SK-N-SH (cell line): ENCODE measurements at regions not wholly inside any gene's neighbourhood (a gene's known extent, or its start where the extent isn't known, plus 50 kb on each side); places are given as distances from the start of the nearest gene placed in this dataset.

ENCODE experiments used
- CTCF ChIA-PET: fragments of 300-600, 350-600 bp; formaldehyde crosslinking; extraction: SDS; loops from one replicate; lab custom pipeline; 2021; lab: Yijun Ruan, JAX
- POLR2A ChIA-PET: fragments of 350-600 bp; sonication (Branson Sonifier 250); formaldehyde crosslinking; extraction: SDS; loops from one replicate; lab custom pipeline; 2020; ENCODE audit warnings: antibody characterized with exemption, inconsistent platforms; lab: Yijun Ruan, JAX
- DNase-seq: peaks from one replicate; pipeline ENCODE4 v3.0.0; 2012
- H2AFZ ChIP-seq: fragments of 200-600 bp; sonication (generic); 2 replicates; pipeline ENCODE4 v1.8.1; 2016; ENCODE audit warnings: antibody characterized with exemption, mild to moderate bottlenecking, low read depth
- H3F3A ChIP-seq: fragments of 200-600 bp; sonication (generic); replicated peaks from 2 replicates; pipeline ENCODE3; 2016; ENCODE audit warnings: antibody characterized with exemption, mild to moderate bottlenecking; ENCODE audit not compliant: insufficient read depth
- H3K27ac ChIP-seq, 2 experiments: fragments of 200-500 bp in 1 of 2; fragments of 200-600 bp in 1 of 2; sonication (Bioruptor generic) in 1 of 2; sonication (generic), shearing (Covaris generic) in 1 of 2; 2 replicates each; pipeline versions ENCODE4 v1.5.1 to v1.6.1; 2014 to 2016; ENCODE audit warnings: low read depth in 2 of 2, inconsistent platforms in 1 of 2, low read length in 1 of 2, mild to moderate bottlenecking in 1 of 2, mixed read lengths in 1 of 2
- H3K27me3 ChIP-seq: fragments of 200-600 bp; sonication (generic), shearing (Covaris generic); 2 replicates; pipeline ENCODE4 v1.6.1; 2016; ENCODE audit warnings: mixed run types; ENCODE audit not compliant: insufficient read depth
- H3K36me3 ChIP-seq, 2 experiments: fragments of 200-500 bp in 1 of 2; fragments of 200-600 bp in 1 of 2; sonication (Bioruptor generic) in 1 of 2; sonication (generic) in 1 of 2; replicated peaks in 1 of 2; 2 replicates each; pipeline versions ENCODE3 to v1.5.1; 2014 to 2016; ENCODE audit warnings: low read length in 1 of 2, mild to moderate bottlenecking in 1 of 2; ENCODE audit not compliant: insufficient read depth in 2 of 2, control insufficient read depth in 1 of 2
- H3K4me1 ChIP-seq, 2 experiments: fragments of 200-500 bp in 1 of 2; fragments of 200-600 bp in 1 of 2; sonication (Bioruptor generic) in 1 of 2; sonication (generic), shearing (Covaris generic) in 1 of 2; 2 replicates each; pipeline versions ENCODE4 v1.5.1 to v1.6.1; 2014 to 2016; ENCODE audit warnings: low read depth in 1 of 2, low read length in 1 of 2, mixed run types in 1 of 2; ENCODE audit not compliant: insufficient read depth in 2 of 2, control insufficient read depth in 1 of 2
- H3K4me2 ChIP-seq: fragments of 200-600 bp; sonication (generic), shearing (Covaris generic); 2 replicates; pipeline ENCODE4 v1.6.1; 2017; ENCODE audit warnings: mixed run types
- H3K4me3 ChIP-seq, 2 experiments: fragments of 200-500 bp in 1 of 2; fragments of 200-600 bp in 1 of 2; sonication (Bioruptor generic) in 1 of 2; sonication (generic), shearing (Covaris generic) in 1 of 2; 2 replicates each; pipeline versions ENCODE4 v1.5.1 to v1.8.1; 2014 to 2016; ENCODE audit warnings: low read depth in 2 of 2, inconsistent platforms in 1 of 2, low read length in 1 of 2, mild to moderate bottlenecking in 1 of 2, mixed read lengths in 1 of 2, moderate library complexity in 1 of 2
- H3K79me2 ChIP-seq: fragments of 200-600 bp; sonication (generic); 2 replicates; pipeline ENCODE4 v1.8.1; 2017; ENCODE audit warnings: mild to moderate bottlenecking; ENCODE audit not compliant: insufficient read depth
- H3K9ac ChIP-seq: fragments of 200-600 bp; sonication (generic); 2 replicates; pipeline ENCODE4 v1.6.1; 2017; ENCODE audit warnings: mixed run types
- H3K9me2 ChIP-seq: fragments of 200-600 bp; sonication (generic); 2 replicates; pipeline ENCODE4 v1.6.1; 2017; ENCODE audit warnings: mixed run types
- H3K9me3 ChIP-seq: fragments of 200-600 bp; sonication (generic); 2 replicates; pipeline ENCODE4 v1.6.1; 2017; ENCODE audit warnings: mixed run types, mild to moderate bottlenecking, moderate library complexity
- H4K20me1 ChIP-seq: fragments of 200-600 bp; sonication (generic); 2 replicates; pipeline ENCODE4 v1.6.1; 2017; ENCODE audit warnings: mild to moderate bottlenecking, mixed run types; ENCODE audit not compliant: insufficient read depth
- CHD2 ChIP-seq: fragments of 150-350 bp; IDR thresholded peaks from 2 replicates; pipeline ENCODE4 v1.6.1; 2018; ENCODE audit warnings: low read length; ENCODE audit not compliant: partially characterized antibody
- CTCF ChIP-seq: fragments of 200-600 bp; sonication (generic); IDR thresholded peaks from 2 replicates; pipeline ENCODE4 v1.6.1; 2017; ENCODE audit warnings: antibody characterized with exemption, mild to moderate bottlenecking, moderate library complexity
- ELF1 ChIP-seq: IDR thresholded peaks from 2 replicates; pipeline ENCODE4 v1.4.0; 2012
- EP300 ChIP-seq, 2 experiments: IDR thresholded peaks; 2 replicates each; pipeline versions ENCODE4 v1.4.0 to v1.6.1; 2012; ENCODE audit warnings: borderline replicate concordance in 1 of 2, low read depth in 1 of 2, low read length in 1 of 2
- EZH2phosphoT487 ChIP-seq: fragments of 200-600 bp; sonication (generic); IDR thresholded peaks from 2 replicates; pipeline ENCODE4 v1.6.1; 2017; ENCODE audit warnings: low read depth, mixed run types, mild to moderate bottlenecking, antibody characterized with exemption, moderate library complexity, borderline replicate concordance
- FOSL2 ChIP-seq: IDR thresholded peaks from 2 replicates; pipeline ENCODE4 v1.4.0; 2012; ENCODE audit warnings: low read depth, mild to moderate bottlenecking, moderate library complexity, borderline replicate concordance
- FOXJ3 ChIP-seq: sonication (generic); formaldehyde crosslinking; IDR thresholded peaks from 2 replicates; pipeline ENCODE4 v1.5.1; 2020; ENCODE audit warnings: mild to moderate bottlenecking, missing genetic modification reagents
- FOXM1 ChIP-seq: IDR thresholded peaks from 2 replicates; pipeline ENCODE4 v1.4.0; 2012; ENCODE audit warnings: low read depth, mild to moderate bottlenecking
- GABPA ChIP-seq: IDR thresholded peaks from 2 replicates; pipeline ENCODE4 v1.4.0; 2012; ENCODE audit warnings: low read depth, mild to moderate bottlenecking
- JUND ChIP-seq: IDR thresholded peaks from 2 replicates; pipeline ENCODE4 v1.4.0; 2012
- MXI1 ChIP-seq: IDR thresholded peaks from 2 replicates; pipeline ENCODE4 v1.6.1; 2012; ENCODE audit warnings: mild to moderate bottlenecking, low read depth, low read length, improper control_type of control experiment
- NFIC ChIP-seq: IDR thresholded peaks from 2 replicates; pipeline ENCODE4 v1.4.0; 2012; ENCODE audit warnings: borderline replicate concordance
- POLR2AphosphoS5 ChIP-seq: IDR thresholded peaks from 2 replicates; pipeline ENCODE4 v1.6.1; 2012; ENCODE audit warnings: low read depth, low read length
- RCOR1 ChIP-seq: fragments of 150-350 bp; IDR thresholded peaks from 2 replicates; pipeline ENCODE4 v1.6.1; 2017; ENCODE audit warnings: antibody characterized with exemption, low read length
- RXRA ChIP-seq: IDR thresholded peaks from 2 replicates; pipeline ENCODE4 v1.4.0; 2012; ENCODE audit warnings: low read depth, mild to moderate bottlenecking, borderline replicate concordance
- SIN3A ChIP-seq: IDR thresholded peaks from 2 replicates; pipeline ENCODE4 v1.6.1; 2012; ENCODE audit warnings: low read depth, mild to moderate bottlenecking, low read length, moderate library complexity, borderline replicate concordance
- SMC3 ChIP-seq: IDR thresholded peaks from 2 replicates; pipeline ENCODE4 v1.6.1; 2012; ENCODE audit warnings: low read depth, low read length, improper control_type of control experiment
- TAF1 ChIP-seq: IDR thresholded peaks from 2 replicates; pipeline ENCODE4 v1.6.1; 2012; ENCODE audit warnings: low read depth, mild to moderate bottlenecking, low read length, moderate library complexity, borderline replicate concordance
- TEAD4 ChIP-seq: IDR thresholded peaks from 2 replicates; pipeline ENCODE4 v1.4.0; 2012; ENCODE audit warnings: mild to moderate bottlenecking, borderline replicate concordance; ENCODE audit not compliant: insufficient read depth
- USF2 ChIP-seq: fragments of 150-350 bp; IDR thresholded peaks from 2 replicates; pipeline ENCODE4 v1.6.1; 2017; ENCODE audit warnings: antibody characterized with exemption, low read length, low read depth, borderline replicate concordance
- WGBS: methylation state at CpG from one replicate; pipeline ENCODE4 v1.1.6; 2017; ENCODE audit warnings: low lambda C conversion rate; 5-methylcytosine and 5-hydroxymethylcytosine counted together
- TF ChIP-seq, protein P1 (sequence below): IDR thresholded peaks from 2 replicates; pipeline ENCODE4 v1.6.1; 2012; ENCODE audit warnings: mild to moderate bottlenecking, low read depth, low read length, moderate library complexity
- TF ChIP-seq, protein P2 (sequence below): IDR thresholded peaks from 2 replicates; pipeline ENCODE4 v1.4.0; 2012; ENCODE audit warnings: low read depth

GRCh38 chr7:46322937-46323336 is 401.9 kb upstream of the IGFBP3 start:
- POLR2A ChIA-PET, result no interaction called here
- H2AFZ ChIP-seq, result no peak overlapping the region
- no peak overlapping the region for H3K9ac ChIP-seq
- no peak overlapping the region for H3K27ac ChIP-seq
- no peaks in the 10 kb centered on the region for H4K20me1 ChIP-seq
- H3K4me2 ChIP-seq, result no peak overlapping the region
- no peaks in the 10 kb centered on the region for H3K9me3 ChIP-seq
- no peaks in the 10 kb centered on the region for H3K36me3 ChIP-seq
- WGBS, result 80% methylated on average over 4 of the region's 4 CpGs
- H3K27me3 ChIP-seq, result no peaks in the 10 kb centered on the region
- H3F3A ChIP-seq, result peaks cover 6% of the 10 kb centered on the region
- no peak overlapping the region for H3K4me3 ChIP-seq
- no peaks in the 10 kb centered on the region for H3K4me1 ChIP-seq
- DNase-seq, result no peak
- TF ChIP-seq FOSL2 (no peak), EP300 (IDR thresholded peaks at IDR 0.05; ENCODE audit: borderline replicate concordance in 1 of 2, low read depth in 1 of 2, low read length in 1 of 2) (no peak), POLR2AphosphoS5 (no peak), RCOR1 (no peak), CHD2 (no peak), RXRA (no peak), SIN3A (no peak), TAF1 (no peak), SMC3 (no peak), JUND (no peak), FOXJ3 (CRISPR knock-in tag) (no peak), EZH2phosphoT487 (no peak)
- TF ChIP-seq, protein P1, sequence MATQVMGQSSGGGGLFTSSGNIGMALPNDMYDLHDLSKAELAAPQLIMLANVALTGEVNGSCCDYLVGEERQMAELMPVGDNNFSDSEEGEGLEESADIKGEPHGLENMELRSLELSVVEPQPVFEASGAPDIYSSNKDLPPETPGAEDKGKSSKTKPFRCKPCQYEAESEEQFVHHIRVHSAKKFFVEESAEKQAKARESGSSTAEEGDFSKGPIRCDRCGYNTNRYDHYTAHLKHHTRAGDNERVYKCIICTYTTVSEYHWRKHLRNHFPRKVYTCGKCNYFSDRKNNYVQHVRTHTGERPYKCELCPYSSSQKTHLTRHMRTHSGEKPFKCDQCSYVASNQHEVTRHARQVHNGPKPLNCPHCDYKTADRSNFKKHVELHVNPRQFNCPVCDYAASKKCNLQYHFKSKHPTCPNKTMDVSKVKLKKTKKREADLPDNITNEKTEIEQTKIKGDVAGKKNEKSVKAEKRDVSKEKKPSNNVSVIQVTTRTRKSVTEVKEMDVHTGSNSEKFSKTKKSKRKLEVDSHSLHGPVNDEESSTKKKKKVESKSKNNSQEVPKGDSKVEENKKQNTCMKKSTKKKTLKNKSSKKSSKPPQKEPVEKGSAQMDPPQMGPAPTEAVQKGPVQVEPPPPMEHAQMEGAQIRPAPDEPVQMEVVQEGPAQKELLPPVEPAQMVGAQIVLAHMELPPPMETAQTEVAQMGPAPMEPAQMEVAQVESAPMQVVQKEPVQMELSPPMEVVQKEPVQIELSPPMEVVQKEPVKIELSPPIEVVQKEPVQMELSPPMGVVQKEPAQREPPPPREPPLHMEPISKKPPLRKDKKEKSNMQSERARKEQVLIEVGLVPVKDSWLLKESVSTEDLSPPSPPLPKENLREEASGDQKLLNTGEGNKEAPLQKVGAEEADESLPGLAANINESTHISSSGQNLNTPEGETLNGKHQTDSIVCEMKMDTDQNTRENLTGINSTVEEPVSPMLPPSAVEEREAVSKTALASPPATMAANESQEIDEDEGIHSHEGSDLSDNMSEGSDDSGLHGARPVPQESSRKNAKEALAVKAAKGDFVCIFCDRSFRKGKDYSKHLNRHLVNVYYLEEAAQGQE, result no peak
- no peaks in the 10 kb centered on the region for H3K79me2 ChIP-seq
- CTCF ChIA-PET, result no interaction called here
- H3K9me2 ChIP-seq, result no peaks in the 10 kb centered on the region

- H3K4me2 ChIP-seq, result 0 out of 2 replicates have a peak overlapping the region, but pooled peaks have one; percentile 6
- H3K79me2 ChIP-seq, result no peaks in the 10 kb centered on the region
- H3K4me3 ChIP-seq, result no peak overlapping the region
- no peak for DNase-seq
- H3K27ac ChIP-seq, result peak overlapping the region in 1 of 2 experiments; percentile 40; a peak in 1 of 4 replicates
- H3K36me3 ChIP-seq, result no peaks in the 10 kb centered on the region
- no peak overlapping the region for H3K9ac ChIP-seq
- no peaks in the 10 kb centered on the region for H4K20me1 ChIP-seq
- ChIA-PET POLR2A (no interaction called here), CTCF (interaction anchor here (1.1 kb wide), 1 partner anchor 400 kb away, joined by 4 read pairs; no protein-coding TSS in a partner anchor)
- H3K9me3 ChIP-seq, result no peaks in the 10 kb centered on the region
- peaks cover 6% of the 10 kb centered on the region for H3F3A ChIP-seq
- H3K4me1 ChIP-seq, result no peaks in the 10 kb centered on the region
- no peaks in the 10 kb centered on the region for H3K27me3 ChIP-seq
- WGBS, result 77% methylated on average over 11 of the region's 11 CpGs
- no peaks in the 10 kb centered on the region for H3K9me2 ChIP-seq
- H2AFZ ChIP-seq, result peak overlapping the region; percentile 79; the same call in 1 of the 2 replicates
- TF ChIP-seq NFIC, result no peak
- TF ChIP-seq, protein P2, sequence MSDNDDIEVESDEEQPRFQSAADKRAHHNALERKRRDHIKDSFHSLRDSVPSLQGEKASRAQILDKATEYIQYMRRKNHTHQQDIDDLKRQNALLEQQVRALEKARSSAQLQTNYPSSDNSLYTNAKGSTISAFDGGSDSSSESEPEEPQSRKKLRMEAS, result no peak
- TF ChIP-seq MXI1, result no peak
- no peak for TF ChIP-seq FOXM1
- TF ChIP-seq RCOR1, result no peak
- no peak for TF ChIP-seq GABPA
- TF ChIP-seq ELF1, result no peak
- TF ChIP-seq TAF1, result no peak
- TF ChIP-seq TEAD4, result no peak
- no peak for TF ChIP-seq USF2
- no peak for TF ChIP-seq CTCF
Observed at GRCh38 chr7:46321556-46322205, 400.6 kb upstream of the IGFBP3 start.
